H1 (cell line): ENCODE measurements at regions not wholly inside any gene's neighbourhood (a gene's known extent, or its start where the extent isn't known, plus 50 kb on each side); places are given as distances from the start of the nearest gene placed in this dataset.

Source experiments
- CTCF ChIA-PET: fragments of 300-600 bp; sonication (Branson Sonifier 250); formaldehyde crosslinking; loops from one replicate; lab custom pipeline; 2021; ENCODE audit not compliant: partially characterized antibody; lab: Charles Lee
- POLR2A ChIA-PET: fragments of 300-600 bp; sonication (Branson Sonifier 250); formaldehyde crosslinking; loops from one replicate; lab custom pipeline; 2021; ENCODE audit warnings: inconsistent platforms; ENCODE audit not compliant: partially characterized antibody; lab: Charles Lee
- DNase-seq, 2 experiments: peaks; one replicate each; pipeline versions ENCODE4 v3.0.0 to v3.0.0-alpha.2; 2010 to 2022; ENCODE audit warnings: low spot score in 2 of 2, low read depth in 1 of 2, mixed read lengths in 1 of 2
- FAIRE-seq: peaks from 2 replicates; lab custom pipeline; 2011; peaks lifted over from hg19 to GRCh38; lab: Jason Lieb, UNC
- H2AFZ ChIP-seq: 2 replicates; pipeline ENCODE4 v1.8.1; 2012; ENCODE audit warnings: low read length, inconsistent platforms
- H2AK5ac ChIP-seq: 2 replicates; pipeline ENCODE4 v1.6.1; 2013; ENCODE audit warnings: low read depth, low read length
- H2BK120ac ChIP-seq: replicated peaks from 2 replicates; pipeline ENCODE3; 2013; ENCODE audit warnings: low read depth, low read length, inconsistent platforms
- H2BK12ac ChIP-seq: 2 replicates; pipeline ENCODE4 v1.6.1; 2013; ENCODE audit warnings: low read depth, low read length
- H2BK15ac ChIP-seq: 2 replicates; pipeline ENCODE4 v1.6.1; 2013; ENCODE audit warnings: low read length
- H2BK20ac ChIP-seq: 2 replicates; pipeline ENCODE4 v1.6.1; 2013; ENCODE audit warnings: low read length
- H2BK5ac ChIP-seq: 2 replicates; pipeline ENCODE4 v1.6.1; 2013; ENCODE audit warnings: low read depth, low read length
- H3K14ac ChIP-seq: 2 replicates; pipeline ENCODE4 v1.6.1; 2013; ENCODE audit warnings: inconsistent platforms; ENCODE audit not compliant: insufficient read length
- H3K18ac ChIP-seq: 2 replicates; pipeline ENCODE4 v1.6.1; 2013; ENCODE audit warnings: low read length; ENCODE audit errors: extremely low read depth
- H3K23ac ChIP-seq: 2 replicates; pipeline ENCODE4 v1.6.1; 2013; ENCODE audit warnings: inconsistent platforms; ENCODE audit not compliant: insufficient read length
- H3K23me2 ChIP-seq: 2 replicates; pipeline ENCODE4 v1.6.1; 2013; ENCODE audit warnings: low read depth, low read length
- H3K27ac ChIP-seq: 2 replicates; pipeline ENCODE4 v1.6.1; 2011; ENCODE audit warnings: low read depth, low read length, inconsistent platforms
- H3K27me3 ChIP-seq, 4 experiments: replicated peaks in 1 of 4; 1 replicate in 1 of 4; 2 replicates in 3 of 4; pipeline versions ENCODE4 v1.6.1 to v1.8.1; 2011 to 2013; ENCODE audit warnings: low read length in 3 of 4, mild to moderate bottlenecking in 3 of 4, inconsistent platforms in 2 of 4, mixed read lengths in 2 of 4, moderate library complexity in 1 of 4; ENCODE audit not compliant: control insufficient read depth in 3 of 4, insufficient read depth in 3 of 4; ENCODE audit errors: extremely low read depth in 1 of 4
- H3K36me3 ChIP-seq, 4 experiments: 2 replicates each; pipeline versions ENCODE4 v1.6.1 to v1.8.1; 2011 to 2013; ENCODE audit warnings: mild to moderate bottlenecking in 4 of 4, low read length in 3 of 4, moderate library complexity in 2 of 4, control low read depth in 1 of 4, inconsistent platforms in 1 of 4; ENCODE audit not compliant: insufficient read depth in 4 of 4, control insufficient read depth in 2 of 4
- H3K4ac ChIP-seq: replicated peaks from 2 replicates; pipeline ENCODE3; 2013; ENCODE audit warnings: low read length, low read depth, mixed read lengths, inconsistent platforms; ENCODE audit not compliant: insufficient read length
- H3K4me1 ChIP-seq, 4 experiments: replicated peaks in 1 of 4; 1 replicate in 1 of 4; 2 replicates in 3 of 4; pipeline versions ENCODE4 v1.6.1 to v1.8.1; 2011 to 2013; ENCODE audit warnings: low read length in 3 of 4, inconsistent platforms in 2 of 4, mixed read lengths in 1 of 4; ENCODE audit not compliant: insufficient read depth in 4 of 4, control insufficient read depth in 3 of 4
- H3K4me2 ChIP-seq, 2 experiments: 2 replicates each; pipeline versions ENCODE4 v1.6.1 to v1.8.1; 2011 to 2013; ENCODE audit warnings: low read depth in 2 of 2, low read length in 2 of 2, control low read depth in 1 of 2, inconsistent platforms in 1 of 2, mild to moderate bottlenecking in 1 of 2; ENCODE audit not compliant: insufficient read depth in 1 of 2
- H3K4me3 ChIP-seq, 4 experiments: fragments of 200-600, 300-600 bp in 1 of 4; sonication (generic), shearing (Covaris generic), sonication (Bioruptor Twin) in 1 of 4; 2 replicates each; pipeline versions ENCODE4 v1.5.1 to v1.8.1; 2011 to 2016; ENCODE audit warnings: low read length in 4 of 4, low read depth in 3 of 4, control low read depth in 2 of 4, inconsistent platforms in 2 of 4, mild to moderate bottlenecking in 2 of 4, mixed read lengths in 1 of 4, moderate library complexity in 1 of 4; ENCODE audit not compliant: insufficient read depth in 2 of 4; ENCODE audit errors: extremely low read depth in 1 of 4
- H3K56ac ChIP-seq: replicated peaks from 2 replicates; pipeline ENCODE3; 2013; ENCODE audit warnings: low read depth, mild to moderate bottlenecking, mixed read lengths, low read length, inconsistent platforms; ENCODE audit not compliant: insufficient read length
- H3K79me1 ChIP-seq: 2 replicates; pipeline ENCODE4 v1.6.1; 2013; ENCODE audit warnings: low read depth, low read length, control low read depth
- H3K79me2 ChIP-seq, 2 experiments: 2 replicates each; pipeline versions ENCODE4 v1.6.1 to v1.8.1; 2012 to 2013; ENCODE audit warnings: low read length in 2 of 2, mild to moderate bottlenecking in 2 of 2, inconsistent platforms in 1 of 2; ENCODE audit not compliant: insufficient read depth in 2 of 2, control insufficient read depth in 1 of 2
- H3K9ac ChIP-seq, 4 experiments: replicated peaks in 1 of 4; 1 replicate in 1 of 4; 2 replicates in 3 of 4; pipeline versions ENCODE4 v1.6.1 to v1.8.1; 2011 to 2013; ENCODE audit warnings: low read depth in 3 of 4, low read length in 3 of 4, control low read depth in 2 of 4, mild to moderate bottlenecking in 2 of 4, moderate library complexity in 2 of 4, inconsistent platforms in 1 of 4; ENCODE audit errors: extremely low read depth in 1 of 4
- H3K9me3 ChIP-seq, 2 experiments: 2 replicates each; pipeline versions ENCODE4 v1.6.1 to v1.8.1; 2012 to 2013; ENCODE audit warnings: mild to moderate bottlenecking in 2 of 2, moderate library complexity in 2 of 2, control low read depth in 1 of 2, inconsistent platforms in 1 of 2, low read depth in 1 of 2, low read length in 1 of 2, mixed read lengths in 1 of 2; ENCODE audit not compliant: insufficient read depth in 2 of 2
- H4K20me1 ChIP-seq, 2 experiments: replicated peaks in 1 of 2; 2 replicates each; pipeline versions ENCODE3 to v1.8.1; 2011 to 2013; ENCODE audit warnings: inconsistent platforms in 2 of 2, low read length in 2 of 2, mild to moderate bottlenecking in 1 of 2; ENCODE audit not compliant: insufficient read depth in 2 of 2, control insufficient read depth in 1 of 2
- H4K5ac ChIP-seq: 2 replicates; pipeline ENCODE4 v1.6.1; 2013; ENCODE audit warnings: low read length, low read depth, mixed read lengths, inconsistent platforms; ENCODE audit not compliant: insufficient read length
- H4K8ac ChIP-seq: 2 replicates; pipeline ENCODE4 v1.8.0; 2013; ENCODE audit warnings: mild to moderate bottlenecking, moderate library complexity, low read length, inconsistent platforms; ENCODE audit not compliant: insufficient read depth; ENCODE audit errors: extremely low read depth
- H4K91ac ChIP-seq: replicated peaks from 2 replicates; pipeline ENCODE3; 2013; ENCODE audit warnings: low read length, mixed read lengths, inconsistent platforms; ENCODE audit not compliant: insufficient read length
- CHD1 ChIP-seq: IDR thresholded peaks from 2 replicates; pipeline ENCODE4 v1.6.1; 2012; ENCODE audit warnings: low read depth, low read length, improper control_type of control experiment
- EZH2 ChIP-seq: fragments of 200-600 bp; sonication (generic); IDR thresholded peaks from 2 replicates; pipeline ENCODE4 v1.7.1; 2012; ENCODE audit warnings: low read depth, mild to moderate bottlenecking, moderate library complexity, low read length, inconsistent platforms; ENCODE audit not compliant: severe bottlenecking
- GTF2F1 ChIP-seq: IDR thresholded peaks from 2 replicates; pipeline ENCODE4 v1.6.1; 2012; ENCODE audit warnings: low read depth, low read length, improper control_type of control experiment, borderline replicate concordance
- JUND ChIP-seq: IDR thresholded peaks from 2 replicates; pipeline ENCODE4 v1.6.1; 2011; ENCODE audit warnings: mild to moderate bottlenecking, improper control_type of control experiment, low read length
- POLR2A ChIP-seq, 2 experiments: IDR thresholded peaks; 1 replicate in 1 of 2; 2 replicates in 1 of 2; pipeline ENCODE4 v1.6.1; 2011; ENCODE audit warnings: low read depth in 2 of 2, low read length in 2 of 2, mild to moderate bottlenecking in 2 of 2; ENCODE audit errors: control extremely low read depth in 1 of 2
- SIN3A ChIP-seq, 2 experiments: IDR thresholded peaks in 1 of 2; conservative IDR thresholded peaks in 1 of 2; 2 replicates each; pipeline ENCODE4 v1.6.1; 2011 to 2012; ENCODE audit warnings: low read length in 2 of 2, improper control_type of control experiment in 1 of 2, low read depth in 1 of 2, mild to moderate bottlenecking in 1 of 2
- SP1 ChIP-seq: IDR thresholded peaks from 2 replicates; pipeline ENCODE4 v1.6.1; 2011; ENCODE audit warnings: low read depth, low read length
- SP4 ChIP-seq: IDR thresholded peaks from 2 replicates; pipeline ENCODE4 v1.6.1; 2012; ENCODE audit warnings: low read length, inconsistent platforms
- SUZ12 ChIP-seq: fragments of 200-600 bp; sonication (generic); IDR thresholded peaks from 2 replicates; pipeline ENCODE4 v1.6.1; 2012; ENCODE audit warnings: mild to moderate bottlenecking, inconsistent platforms, low read length, moderate library complexity, mixed read lengths
- TAF1 ChIP-seq: IDR thresholded peaks from 2 replicates; pipeline ENCODE4 v1.6.1; 2011; ENCODE audit warnings: mild to moderate bottlenecking, low read depth, low read length
- TBP ChIP-seq: IDR thresholded peaks from 2 replicates; pipeline ENCODE4 v1.6.1; 2011; ENCODE audit warnings: low read depth, low read length, improper control_type of control experiment
- ZNF274 ChIP-seq: IDR thresholded peaks from 2 replicates; pipeline ENCODE4 v1.7.0; 2012; ENCODE audit warnings: low read length, borderline replicate concordance; ENCODE audit errors: extremely low read depth
- WGBS, 2 experiments: shearing (Covaris generic) in 1 of 2; methylation state at CpG; one replicate each; pipeline versions ENCODE4 v1.1.6 to v1.1.7; 2013 to 2015; ENCODE audit warnings: low lambda C conversion rate in 2 of 2, mixed read lengths in 2 of 2, inconsistent platforms in 1 of 2, low coverage in 1 of 2, missing lambda C conversion rate in 1 of 2; ENCODE audit not compliant: insufficient replicate concordance in 2 of 2, insufficient coverage in 1 of 2, insufficient read length in 1 of 2; ENCODE audit errors: extremely low coverage in 1 of 2, missing lambda C conversion rate in 1 of 2; 5-methylcytosine and 5-hydroxymethylcytosine counted together
- TF ChIP-seq, protein P1 (sequence below): IDR thresholded peaks from 2 replicates; pipeline ENCODE4 v1.6.1; 2011; ENCODE audit warnings: low read length, improper control_type of control experiment
- TF ChIP-seq, protein P2 (sequence below): IDR thresholded peaks from 2 replicates; pipeline ENCODE4 v1.6.1; 2012; ENCODE audit warnings: inconsistent platforms

DNA sequence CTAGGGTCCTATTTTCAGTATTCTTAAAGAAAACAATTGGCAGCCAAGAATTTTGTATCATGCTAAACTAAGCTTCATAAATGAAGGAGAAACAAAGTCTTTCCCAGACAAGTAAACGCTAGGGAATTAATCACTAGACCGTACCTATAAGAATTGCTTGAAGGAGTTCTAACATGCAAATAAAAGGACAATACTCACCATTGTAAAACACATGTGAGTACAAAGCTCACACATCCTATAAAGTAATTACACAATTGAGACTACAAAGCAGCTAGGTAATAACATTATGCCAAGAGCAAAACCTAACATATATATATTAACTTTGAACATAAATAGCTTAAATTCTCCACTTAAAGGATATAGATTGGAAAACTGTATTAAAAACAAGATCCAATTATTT lies 147.4 kb downstream of the FAM83B start:
- 94% methylated on average over 2 of the region's 2 CpGs; no CpG with 5 or more reads in 1 of the 2 experiments for WGBS, 2 experiments
- TF ChIP-seq GTF2F1 (no peak), ZNF274 (no peak), EZH2 (no peak), TBP (no peak), POLR2A (IDR thresholded peaks at IDR 0.05; ENCODE audit: control extremely low read depth in 1 of 2, low read depth in 2 of 2, low read length in 2 of 2) (no peak), SIN3A (conservative IDR thresholded peaks at IDR 0.05 in 1 of 2, IDR thresholded peaks at IDR 0.05 in 1 of 2; ENCODE audit: low read depth in 1 of 2, low read length in 2 of 2) (no peak), TAF1 (no peak), SP1 (no peak), JUND (no peak), SUZ12 (no peak), CHD1 (no peak), SP4 (no peak)
- TF ChIP-seq, protein P1, sequence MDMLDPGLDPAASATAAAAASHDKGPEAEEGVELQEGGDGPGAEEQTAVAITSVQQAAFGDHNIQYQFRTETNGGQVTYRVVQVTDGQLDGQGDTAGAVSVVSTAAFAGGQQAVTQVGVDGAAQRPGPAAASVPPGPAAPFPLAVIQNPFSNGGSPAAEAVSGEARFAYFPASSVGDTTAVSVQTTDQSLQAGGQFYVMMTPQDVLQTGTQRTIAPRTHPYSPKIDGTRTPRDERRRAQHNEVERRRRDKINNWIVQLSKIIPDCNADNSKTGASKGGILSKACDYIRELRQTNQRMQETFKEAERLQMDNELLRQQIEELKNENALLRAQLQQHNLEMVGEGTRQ = no peak
- TF ChIP-seq, protein P2, sequence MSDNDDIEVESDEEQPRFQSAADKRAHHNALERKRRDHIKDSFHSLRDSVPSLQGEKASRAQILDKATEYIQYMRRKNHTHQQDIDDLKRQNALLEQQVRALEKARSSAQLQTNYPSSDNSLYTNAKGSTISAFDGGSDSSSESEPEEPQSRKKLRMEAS = no peak

More for the DNA sequence above, 147.4 kb downstream of the FAM83B start:
- Histone ChIP-seq H3K4me1 (no peaks in the 10 kb centered on the region), H3K79me2 (no peaks in the 10 kb centered on the region), H2BK12ac (no peak overlapping the region), H2BK5ac (no peak overlapping the region), H2BK15ac (no peak overlapping the region), H3K9me3 (no peaks in the 10 kb centered on the region), H2AFZ (no peak overlapping the region), H3K18ac (no peak overlapping the region), H4K91ac (no peak overlapping the region), H3K4me3 (no peak overlapping the region), H3K36me3 (no peaks in the 10 kb centered on the region), H4K8ac (no peak overlapping the region), H3K4ac (no peak overlapping the region), H3K14ac (no peak overlapping the region), H4K20me1 (no peaks in the 10 kb centered on the region), H3K56ac (no peak overlapping the region), H3K27ac (no peak overlapping the region), H3K9ac (no peak overlapping the region), H2BK120ac (no peak overlapping the region), H3K23ac (no peak overlapping the region), H2BK20ac (no peak overlapping the region), H3K79me1 (no peaks in the 10 kb centered on the region), H3K4me2 (no peak overlapping the region), H3K23me2 (no peaks in the 10 kb centered on the region), H4K5ac (no peak overlapping the region), H2AK5ac (no peak overlapping the region), H3K27me3 (no peaks in the 10 kb centered on the region)
- FAIRE-seq = no peak
- CTCF ChIA-PET = interaction anchor here (0.6 to 3.9 kb wide), 9 partner anchors 8 to 276 kb away, joined by 3 to 25 read pairs (median 3); no protein-coding TSS in a partner anchor
- DNase-seq = no peak
- POLR2A ChIA-PET = no interaction called here
